ENCODE measurements at regions not wholly inside any gene's neighbourhood (a gene's known extent, or its start where the extent isn't known, plus 50 kb on each side); places are given as distances from the start of the nearest gene placed in this dataset.

GRCh38 chr21:27606422-27606821, 639.5 kb upstream of the ADAMTS5 start:
- TF ChIP-seq EZH2 (IDR thresholded peaks at IDR 0.05; ENCODE audit: borderline replicate concordance, low read length) (no peak), CTCF (conservative IDR thresholded peaks at IDR 0.05 in 1 of 2, IDR thresholded peaks at IDR 0.05 in 1 of 2; ENCODE audit: extremely low read depth in 1 of 2, insufficient read depth in 1 of 2, low read depth in 1 of 2, low read length in 2 of 2) (no peak)
